ENCODE measurements at regions not wholly inside any gene's neighbourhood (a gene's known extent, or its start where the extent isn't known, plus 50 kb on each side); places are given as distances from the start of the nearest gene placed in this dataset.

DNA sequence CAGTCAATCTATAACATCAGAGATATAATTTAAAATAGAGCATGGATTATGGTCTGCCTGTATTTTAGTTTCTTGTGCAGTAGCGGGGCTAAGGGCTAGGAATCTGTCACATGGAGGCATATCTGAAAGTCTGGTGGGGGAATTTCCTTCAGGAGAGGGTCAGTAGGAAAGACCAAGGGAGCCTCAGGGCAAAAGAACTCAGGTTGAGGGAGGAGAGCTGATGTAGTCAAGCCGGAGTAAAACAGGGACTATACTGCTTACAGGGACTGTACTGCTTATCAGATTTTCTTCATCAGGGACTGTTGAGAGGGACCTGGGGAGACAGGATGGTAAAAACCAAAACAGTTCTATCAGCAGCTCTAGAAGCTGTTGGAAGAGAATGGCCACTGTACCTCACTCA lies 82.0 kb upstream of the CPM start:
- H3K27ac ChIP-seq (ENCODE audit: low read depth, low read length), result no peak overlapping the region
- no peaks in the 10 kb centered on the region for H3K36me3 ChIP-seq (ENCODE audit: control insufficient read depth, insufficient read depth, low read length)
- H3K4me3 ChIP-seq (ENCODE audit: low read length), result no peak overlapping the region

DNA sequence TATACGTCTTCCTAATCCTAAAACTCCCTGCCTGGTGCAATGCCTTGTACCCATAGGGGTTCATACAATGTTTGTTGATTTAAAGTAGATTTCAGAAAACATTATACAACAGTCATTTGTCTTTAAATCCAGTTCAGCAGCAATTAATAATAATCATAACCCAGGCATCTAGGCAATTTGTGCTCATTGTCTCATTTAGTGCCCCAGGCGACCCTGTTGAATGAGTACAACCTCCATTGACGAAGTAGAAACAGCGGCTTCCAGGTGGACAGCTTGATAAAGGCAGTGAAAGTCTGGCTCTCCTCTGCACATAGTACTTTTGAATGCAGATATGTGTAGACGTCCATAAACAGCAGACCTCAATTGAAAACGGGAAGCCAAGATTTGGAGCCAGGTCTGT lies 82.9 kb upstream of the CPM start:
- no peaks in the 10 kb centered on the region for H3K4me1 ChIP-seq (ENCODE audit: control insufficient read depth, insufficient read depth, low read length)
- no peak overlapping the region for H3K4me3 ChIP-seq (ENCODE audit: low read length)
- H3K9ac ChIP-seq (ENCODE audit: low read length), result no peak overlapping the region
- H3K27ac ChIP-seq (ENCODE audit: low read depth, low read length), result no peak overlapping the region
- no peaks in the 10 kb centered on the region for H3K27me3 ChIP-seq (ENCODE audit: control insufficient read depth, insufficient read depth, low read length)
- H3K36me3 ChIP-seq (ENCODE audit: control insufficient read depth, insufficient read depth, low read length), result no peaks in the 10 kb centered on the region

More for the DNA sequence above, 82.0 kb upstream of the CPM start:
- Histone ChIP-seq H3K27me3 (ENCODE audit: control insufficient read depth, insufficient read depth, low read length) (no peaks in the 10 kb centered on the region), H3K4me1 (ENCODE audit: control insufficient read depth, insufficient read depth, low read length) (no peaks in the 10 kb centered on the region), H3K9ac (ENCODE audit: low read length) (no peak overlapping the region)

DNA sequence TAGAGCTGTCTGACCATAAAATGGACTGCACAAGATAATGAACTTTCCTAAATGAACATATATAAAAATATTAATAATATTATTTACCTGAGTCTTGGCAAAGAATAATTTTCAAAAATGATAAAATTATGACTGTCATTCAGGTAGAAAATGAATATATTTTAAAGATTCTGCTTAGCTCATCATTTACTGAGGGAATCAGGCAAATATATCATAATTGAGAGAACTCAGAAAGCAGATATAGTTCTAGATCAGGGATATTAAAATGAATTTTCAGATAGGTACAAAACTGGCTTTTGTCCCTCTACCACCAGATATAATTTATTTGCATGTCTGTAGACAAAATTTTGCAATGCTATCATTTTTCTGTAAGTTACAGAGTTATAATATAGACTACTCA lies 86.1 kb upstream of the CPM start:
- no peaks in the 10 kb centered on the region for H3K36me3 ChIP-seq (ENCODE audit: control insufficient read depth, insufficient read depth, low read length)
- H3K27me3 ChIP-seq (ENCODE audit: control insufficient read depth, insufficient read depth, low read length), result no peaks in the 10 kb centered on the region
- no peak overlapping the region for H3K4me3 ChIP-seq (ENCODE audit: low read length)
- H3K4me1 ChIP-seq (ENCODE audit: control insufficient read depth, insufficient read depth, low read length), result no peaks in the 10 kb centered on the region
- no peak overlapping the region for H3K27ac ChIP-seq (ENCODE audit: low read depth, low read length)
- no peak overlapping the region for H3K9ac ChIP-seq (ENCODE audit: low read length)

DNA sequence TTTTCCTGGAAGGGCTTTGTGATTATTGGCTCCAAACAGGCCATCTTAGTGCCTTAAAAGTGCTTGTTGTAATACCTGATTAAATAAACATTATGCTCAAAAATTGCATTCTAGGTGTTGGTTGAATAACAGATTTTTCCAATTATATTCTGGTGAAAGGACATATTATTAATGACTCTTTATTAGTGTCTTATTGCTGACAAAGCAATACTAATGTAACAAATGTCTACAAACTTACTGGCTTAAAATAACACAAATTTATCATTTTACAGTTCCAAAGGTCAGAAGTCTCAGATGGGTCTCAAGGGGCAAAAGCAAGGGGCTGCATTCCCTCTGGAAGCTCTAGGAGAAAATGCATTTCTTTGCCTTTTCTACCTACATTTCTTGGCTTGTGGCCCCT lies 86.9 kb upstream of the CPM start:
- Histone ChIP-seq H3K27me3 (ENCODE audit: control insufficient read depth, insufficient read depth, low read length) (no peaks in the 10 kb centered on the region), H3K4me3 (ENCODE audit: low read length) (no peak overlapping the region), H3K36me3 (ENCODE audit: control insufficient read depth, insufficient read depth, low read length) (no peaks in the 10 kb centered on the region), H3K4me1 (ENCODE audit: control insufficient read depth, insufficient read depth, low read length) (no peaks in the 10 kb centered on the region), H3K9ac (ENCODE audit: low read length) (no peak overlapping the region), H3K27ac (ENCODE audit: low read depth, low read length) (no peak overlapping the region)

DNA sequence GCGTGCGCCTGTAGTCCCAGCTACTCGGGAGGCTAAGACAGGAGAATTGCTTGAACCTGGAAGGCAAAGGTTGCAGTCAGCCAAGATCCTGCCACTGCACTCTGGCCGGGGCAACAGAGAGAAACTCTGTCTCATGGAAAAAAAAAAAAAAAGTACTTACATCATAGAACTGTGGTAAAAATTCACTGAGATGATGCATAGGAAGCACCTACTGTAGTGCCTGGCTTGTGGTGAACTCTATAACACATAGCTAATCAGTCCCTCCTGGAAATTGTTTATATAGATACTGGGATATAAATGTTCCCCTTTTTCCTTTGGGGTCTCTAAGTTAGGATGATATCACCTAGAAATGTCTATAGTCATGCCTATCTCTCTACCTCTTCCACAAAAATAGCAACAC lies 89.7 kb upstream of the CPM start:
- Histone ChIP-seq H3K9ac (ENCODE audit: low read length) (no peak overlapping the region), H3K27ac (ENCODE audit: low read depth, low read length) (no peak overlapping the region), H3K27me3 (ENCODE audit: control insufficient read depth, insufficient read depth, low read length) (no peaks in the 10 kb centered on the region), H3K4me3 (ENCODE audit: low read length) (no peak overlapping the region), H3K4me1 (ENCODE audit: control insufficient read depth, insufficient read depth, low read length) (no peaks in the 10 kb centered on the region), H3K36me3 (ENCODE audit: control insufficient read depth, insufficient read depth, low read length) (no peaks in the 10 kb centered on the region)

DNA sequence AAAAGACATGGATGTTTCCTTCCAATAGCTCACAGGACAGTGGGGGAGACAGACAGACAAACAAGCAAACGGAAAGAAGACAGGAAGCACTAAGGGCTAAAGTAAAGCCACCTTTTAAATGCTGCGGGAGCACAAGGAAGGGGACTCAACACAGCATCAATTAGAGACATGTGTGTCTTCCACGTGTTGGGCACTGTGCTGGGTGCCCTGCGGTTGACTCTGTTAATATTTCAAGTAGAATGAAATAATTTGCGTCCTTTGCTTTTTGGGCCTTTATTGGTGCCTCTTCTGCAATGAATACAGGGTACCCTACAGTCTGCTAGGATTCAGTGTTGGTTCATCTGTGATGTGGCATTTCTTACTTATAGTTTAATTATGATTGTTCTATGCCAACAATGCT lies 90.9 kb upstream of the CPM start:
- no peaks in the 10 kb centered on the region for H3K4me1 ChIP-seq (ENCODE audit: control insufficient read depth, insufficient read depth, low read length)
- H3K27ac ChIP-seq (ENCODE audit: low read depth, low read length), result no peak overlapping the region
- H3K36me3 ChIP-seq (ENCODE audit: control insufficient read depth, insufficient read depth, low read length), result no peaks in the 10 kb centered on the region
- H3K27me3 ChIP-seq (ENCODE audit: control insufficient read depth, insufficient read depth, low read length), result no peaks in the 10 kb centered on the region
- no peak overlapping the region for H3K9ac ChIP-seq (ENCODE audit: low read length)
- no peak overlapping the region for H3K4me3 ChIP-seq (ENCODE audit: low read length)

DNA sequence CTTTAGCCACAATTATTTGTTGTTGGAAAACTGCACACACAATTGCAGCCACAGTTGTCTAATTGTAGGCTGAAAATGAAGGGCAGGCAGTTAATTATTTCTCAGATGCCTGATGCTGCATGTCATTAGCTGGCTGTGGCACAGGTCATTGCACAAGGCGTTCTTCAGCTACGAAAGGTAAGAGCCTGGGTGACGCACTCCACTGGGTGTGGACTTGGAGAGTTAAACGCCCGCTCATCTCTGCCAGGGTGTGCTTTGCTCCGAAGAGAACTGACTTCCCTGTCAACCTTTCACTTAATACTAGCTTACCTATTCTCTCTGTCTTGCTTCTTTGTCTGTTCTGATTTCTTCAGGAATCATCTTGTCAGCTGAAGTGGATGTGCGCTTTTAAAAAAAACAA lies 91.4 kb upstream of the CPM start:
- no peak overlapping the region for H3K9ac ChIP-seq (ENCODE audit: low read length)
- H3K27ac ChIP-seq (ENCODE audit: low read depth, low read length), result no peak overlapping the region
- no peaks in the 10 kb centered on the region for H3K4me1 ChIP-seq (ENCODE audit: control insufficient read depth, insufficient read depth, low read length)
- no peak overlapping the region for H3K4me3 ChIP-seq (ENCODE audit: low read length)
- no peaks in the 10 kb centered on the region for H3K36me3 ChIP-seq (ENCODE audit: control insufficient read depth, insufficient read depth, low read length)
- no peaks in the 10 kb centered on the region for H3K27me3 ChIP-seq (ENCODE audit: control insufficient read depth, insufficient read depth, low read length)

DNA sequence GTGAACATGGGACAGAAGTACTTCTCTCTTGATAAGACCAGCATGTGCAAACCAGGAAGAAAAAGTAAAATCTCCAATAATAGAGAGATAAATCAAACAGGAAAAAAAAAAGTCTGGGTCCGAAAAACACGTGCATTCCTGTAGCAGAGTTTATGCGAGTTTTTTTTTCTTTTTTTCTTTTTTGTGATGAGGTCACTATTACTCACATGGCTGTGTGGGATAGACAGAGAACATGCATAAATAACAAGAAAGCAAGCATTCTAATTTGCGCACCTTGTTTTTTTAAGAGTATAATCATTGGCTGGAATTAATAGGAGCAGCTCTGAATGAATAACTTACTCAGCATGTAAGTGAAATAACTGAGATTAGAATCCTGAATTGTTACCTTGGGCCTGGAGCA lies 91.9 kb upstream of the CPM start:
- no peaks in the 10 kb centered on the region for H3K36me3 ChIP-seq (ENCODE audit: control insufficient read depth, insufficient read depth, low read length)
- no peak overlapping the region for H3K4me3 ChIP-seq (ENCODE audit: low read length)
- no peaks in the 10 kb centered on the region for H3K27me3 ChIP-seq (ENCODE audit: control insufficient read depth, insufficient read depth, low read length)
- H3K9ac ChIP-seq (ENCODE audit: low read length), result no peak overlapping the region
- no peak overlapping the region for H3K27ac ChIP-seq (ENCODE audit: low read depth, low read length)
- no peaks in the 10 kb centered on the region for H3K4me1 ChIP-seq (ENCODE audit: control insufficient read depth, insufficient read depth, low read length)

DNA sequence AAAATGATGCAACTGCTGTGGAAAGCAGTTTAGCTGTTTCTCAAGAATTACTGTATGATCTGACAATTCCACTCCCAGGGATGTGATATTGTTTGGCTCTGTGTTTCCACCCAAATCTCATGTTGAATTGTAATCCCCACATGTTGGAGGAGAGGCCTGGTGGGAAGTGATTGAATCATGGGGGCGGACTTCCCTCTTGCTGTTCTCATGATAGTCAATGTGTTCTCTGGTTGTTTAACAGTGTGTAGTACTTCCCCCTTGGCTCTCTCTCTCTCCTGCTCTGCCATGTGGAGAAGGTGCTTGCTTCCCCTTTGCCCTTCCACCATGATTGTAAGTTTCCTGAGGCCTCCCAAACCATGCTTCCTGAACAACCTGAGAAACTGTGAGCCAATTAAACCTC lies 93.4 kb upstream of the CPM start:
- no peak overlapping the region for H3K4me3 ChIP-seq (ENCODE audit: low read length)
- no peaks in the 10 kb centered on the region for H3K27me3 ChIP-seq (ENCODE audit: control insufficient read depth, insufficient read depth, low read length)
- H3K27ac ChIP-seq (ENCODE audit: low read depth, low read length), result no peak overlapping the region
- H3K36me3 ChIP-seq (ENCODE audit: control insufficient read depth, insufficient read depth, low read length), result no peaks in the 10 kb centered on the region
- no peaks in the 10 kb centered on the region for H3K4me1 ChIP-seq (ENCODE audit: control insufficient read depth, insufficient read depth, low read length)
- no peak overlapping the region for H3K9ac ChIP-seq (ENCODE audit: low read length)

DNA sequence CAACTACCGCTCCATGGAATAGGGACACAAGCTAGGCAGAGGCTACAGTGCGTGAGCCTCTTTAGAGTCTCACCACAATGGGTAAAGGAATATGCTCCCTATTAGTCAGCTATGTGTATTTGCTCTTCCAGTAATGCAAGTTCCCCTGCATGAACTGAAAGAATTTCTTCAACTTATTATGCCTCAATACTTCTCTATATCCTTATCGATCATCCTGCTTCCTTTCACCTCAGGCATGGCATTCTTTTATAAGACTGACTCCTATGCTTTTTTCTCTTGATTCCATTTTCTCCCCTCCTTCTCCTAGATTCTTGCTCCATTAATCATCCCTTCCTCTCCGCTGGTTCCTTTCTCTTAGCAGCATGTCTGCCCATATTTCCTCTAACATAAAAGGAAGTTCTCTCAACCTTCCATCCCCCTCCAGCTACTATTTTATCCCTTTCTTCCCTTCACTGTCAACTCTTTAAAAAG lies 94.5 kb upstream of the CPM start:
- Histone ChIP-seq H3K27ac (ENCODE audit: low read depth, low read length) (no peak overlapping the region), H3K4me3 (ENCODE audit: low read length) (no peak overlapping the region), H3K36me3 (ENCODE audit: control insufficient read depth, insufficient read depth, low read length) (no peaks in the 10 kb centered on the region), H3K27me3 (ENCODE audit: control insufficient read depth, insufficient read depth, low read length) (no peaks in the 10 kb centered on the region), H3K4me1 (ENCODE audit: control insufficient read depth, insufficient read depth, low read length) (no peaks in the 10 kb centered on the region), H3K9ac (ENCODE audit: low read length) (no peak overlapping the region)

DNA sequence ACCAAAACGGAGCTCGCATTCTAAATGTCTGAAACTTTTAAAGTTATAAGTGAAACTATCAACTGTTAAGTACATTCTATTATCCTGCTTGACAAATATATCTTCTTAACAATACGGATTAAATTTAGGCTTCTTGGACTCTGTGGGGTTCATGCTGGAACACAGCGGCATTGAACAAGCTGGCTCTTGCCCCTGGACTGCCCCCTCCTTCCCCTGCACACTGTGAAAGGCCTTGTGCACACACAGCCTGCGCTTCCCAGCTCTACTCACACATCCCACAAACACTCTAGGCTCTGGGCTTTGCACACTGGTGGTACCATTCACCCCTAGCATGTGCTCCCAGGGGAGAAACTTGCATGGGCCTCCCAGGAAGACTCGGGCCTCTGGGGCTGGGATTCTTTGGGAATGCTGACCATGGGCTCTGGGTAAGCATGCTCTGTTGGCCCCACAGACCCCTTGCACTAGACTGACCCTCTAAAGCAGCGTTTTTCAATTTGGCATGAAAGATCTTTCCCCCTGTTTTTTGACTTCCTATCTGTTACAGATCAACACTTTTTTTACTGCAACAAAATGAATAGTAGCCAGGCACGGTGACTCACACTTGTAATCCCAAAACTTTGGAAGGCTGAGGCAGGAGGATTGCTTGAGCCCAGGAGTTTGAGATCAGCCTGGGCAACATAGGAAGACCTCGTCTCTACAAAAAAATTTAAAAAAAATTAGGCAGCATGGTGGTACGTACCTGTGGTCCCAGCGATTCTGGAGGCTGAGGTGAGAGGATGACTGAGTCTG lies 96.2 kb upstream of the CPM start:
- H3K36me3 ChIP-seq (ENCODE audit: control insufficient read depth, insufficient read depth, low read length), result no peaks in the 10 kb centered on the region
- no peak overlapping the region for H3K9ac ChIP-seq (ENCODE audit: low read length)
- H3K27ac ChIP-seq (ENCODE audit: low read depth, low read length), result no peak overlapping the region
- no peaks in the 10 kb centered on the region for H3K4me1 ChIP-seq (ENCODE audit: control insufficient read depth, insufficient read depth, low read length)
- no peak overlapping the region for H3K4me3 ChIP-seq (ENCODE audit: low read length)
- H3K27me3 ChIP-seq (ENCODE audit: control insufficient read depth, insufficient read depth, low read length), result no peaks in the 10 kb centered on the region

DNA sequence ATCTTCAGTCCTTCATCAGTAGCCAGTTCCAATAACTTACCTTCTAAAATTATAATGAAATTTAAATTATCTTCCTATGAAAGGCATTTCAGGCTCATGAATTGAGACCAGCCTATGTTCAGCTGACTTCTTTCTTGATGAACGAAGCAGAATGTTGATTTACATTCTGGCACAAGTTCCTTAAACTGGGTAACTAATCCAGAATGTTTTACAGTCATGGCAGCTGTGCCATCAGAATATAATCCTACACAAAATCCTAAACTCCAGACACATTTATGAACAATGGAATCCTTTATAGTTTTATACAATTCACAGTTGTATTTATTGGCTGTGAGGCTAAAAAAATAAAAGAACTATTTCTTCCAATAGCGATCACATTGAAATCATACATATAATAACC lies 97.3 kb upstream of the CPM start:
- H3K9ac ChIP-seq (ENCODE audit: low read length), result no peak overlapping the region
- no peak overlapping the region for H3K4me3 ChIP-seq (ENCODE audit: low read length)
- no peaks in the 10 kb centered on the region for H3K36me3 ChIP-seq (ENCODE audit: control insufficient read depth, insufficient read depth, low read length)
- no peaks in the 10 kb centered on the region for H3K27me3 ChIP-seq (ENCODE audit: control insufficient read depth, insufficient read depth, low read length)
- no peaks in the 10 kb centered on the region for H3K4me1 ChIP-seq (ENCODE audit: control insufficient read depth, insufficient read depth, low read length)
- H3K27ac ChIP-seq (ENCODE audit: low read depth, low read length), result no peak overlapping the region

DNA sequence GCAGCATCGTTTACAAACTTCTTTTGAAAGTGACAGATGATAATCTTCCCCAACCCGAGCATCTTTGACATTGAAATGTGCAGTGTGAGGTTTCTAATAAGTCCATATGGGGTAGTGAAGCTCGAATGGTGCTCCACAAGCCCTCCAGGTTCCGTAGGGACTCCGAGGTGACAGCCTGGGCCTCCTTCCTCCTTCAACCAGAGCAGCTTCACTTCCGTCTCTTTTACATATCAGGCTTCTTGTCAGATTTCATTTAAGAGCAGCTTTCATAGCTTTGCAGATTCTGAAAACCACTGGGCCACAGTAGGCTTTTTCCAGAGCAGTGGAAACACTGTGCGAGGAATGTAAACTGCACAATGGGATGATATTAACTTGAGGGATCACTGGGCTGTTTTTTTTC lies 103.6 kb upstream of the CPM start:
- no peak overlapping the region for H3K27ac ChIP-seq (ENCODE audit: low read depth, low read length)
- no peak overlapping the region for H3K4me3 ChIP-seq (ENCODE audit: low read length)
- H3K36me3 ChIP-seq (ENCODE audit: control insufficient read depth, insufficient read depth, low read length), result no peaks in the 10 kb centered on the region
- no peaks in the 10 kb centered on the region for H3K27me3 ChIP-seq (ENCODE audit: control insufficient read depth, insufficient read depth, low read length)
- no peak overlapping the region for H3K9ac ChIP-seq (ENCODE audit: low read length)
- H3K4me1 ChIP-seq (ENCODE audit: control insufficient read depth, insufficient read depth, low read length), result no peaks in the 10 kb centered on the region
